DOHH2 (cell line): ENCODE measurements at regions not wholly inside any gene's neighbourhood (a gene's known extent, or its start where the extent isn't known, plus 50 kb on each side); places are given as distances from the start of the nearest gene placed in this dataset.

Experiments
- H3F3A ChIP-seq: fragments of 200-600 bp; sonication (generic), shearing (Covaris generic); 2 replicates; pipeline ENCODE4 v1.6.0; 2016; ENCODE audit warnings: antibody characterized with exemption, mild to moderate bottlenecking; ENCODE audit not compliant: control insufficient read depth, insufficient read depth
- H3K27ac ChIP-seq: fragments of 200-600 bp; sonication (generic); 2 replicates; pipeline ENCODE4 v1.5.1; 2014; ENCODE audit warnings: low read depth, mild to moderate bottlenecking, low read length, moderate library complexity
- H3K27me3 ChIP-seq: fragments of 200-600 bp; sonication (generic); 2 replicates; pipeline ENCODE4 v1.6.1; 2014; ENCODE audit warnings: mild to moderate bottlenecking, low read length, mixed read lengths; ENCODE audit not compliant: control insufficient read depth
- H3K36me3 ChIP-seq: fragments of 200-600 bp; sonication (generic); 2 replicates; pipeline ENCODE4 v1.6.1; 2014; ENCODE audit warnings: mild to moderate bottlenecking, low read length, moderate library complexity, mixed read lengths; ENCODE audit not compliant: control insufficient read depth
- H3K4me1 ChIP-seq: fragments of 200-600 bp; sonication (generic); 2 replicates; pipeline ENCODE4 v1.6.1; 2014; ENCODE audit warnings: mild to moderate bottlenecking, low read length, mixed read lengths; ENCODE audit not compliant: control insufficient read depth
- H3K4me2 ChIP-seq: fragments of 200-600 bp; sonication (generic); 2 replicates; pipeline ENCODE4 v1.6.0; 2014; ENCODE audit warnings: mild to moderate bottlenecking, low read length, moderate library complexity
- H3K4me3 ChIP-seq: fragments of 200-600 bp; sonication (generic); 2 replicates; pipeline ENCODE4 v1.5.1; 2014; ENCODE audit warnings: mild to moderate bottlenecking, low read length, mixed read lengths
- H3K79me2 ChIP-seq: fragments of 200-600 bp; sonication (generic); 2 replicates; pipeline ENCODE4 v1.6.1; 2014; ENCODE audit warnings: mild to moderate bottlenecking, low read length, mixed read lengths; ENCODE audit not compliant: control insufficient read depth
- H3K9me2 ChIP-seq: fragments of 200-600 bp; sonication (generic); replicated peaks from 2 replicates; pipeline ENCODE4 v1.6.1; 2014; ENCODE audit warnings: mild to moderate bottlenecking, low read length, mixed read lengths; ENCODE audit not compliant: control insufficient read depth
- H3K9me3 ChIP-seq: fragments of 200-600 bp; sonication (generic); 2 replicates; pipeline ENCODE4 v1.6.1; 2014; ENCODE audit warnings: antibody characterized with exemption, low read length, mixed read lengths; ENCODE audit not compliant: control insufficient read depth, insufficient read depth
- H4K20me1 ChIP-seq: fragments of 200-600 bp; sonication (generic); 2 replicates; pipeline ENCODE4 v1.6.0; 2014; ENCODE audit warnings: low read depth, mild to moderate bottlenecking, antibody characterized with exemption, low read length, moderate library complexity; ENCODE audit not compliant: control insufficient read depth, insufficient read depth
- CTCF ChIP-seq: fragments of 200-600 bp; sonication (generic); IDR thresholded peaks from one replicate; pipeline ENCODE4 v1.5.1; 2014; ENCODE audit warnings: antibody characterized with exemption, mild to moderate bottlenecking, low read depth, low read length; ENCODE audit not compliant: poor library complexity, severe bottlenecking
- EZH2phosphoT487 ChIP-seq: fragments of 200-600 bp; sonication (generic); IDR thresholded peaks from 2 replicates; pipeline ENCODE4 v1.6.1; 2017; ENCODE audit warnings: borderline replicate concordance, mild to moderate bottlenecking, antibody characterized with exemption, low read length, moderate library complexity, mixed read lengths

GRCh38 chr6:109311471-109311870 is 70.8 kb downstream of the CD164 start:
- no peak overlapping the region for H3K27ac ChIP-seq
- no peaks in the 10 kb centered on the region for H3K79me2 ChIP-seq
- H3K36me3 ChIP-seq: no peaks in the 10 kb centered on the region
- no peaks in the 10 kb centered on the region for H3K9me2 ChIP-seq
- TF ChIP-seq CTCF (no peak), EZH2phosphoT487 (no peak)
- no peaks in the 10 kb centered on the region for H4K20me1 ChIP-seq
- H3K4me3 ChIP-seq: no peak overlapping the region
- H3K4me2 ChIP-seq: no peak overlapping the region
- H3K4me1 ChIP-seq: no peaks in the 10 kb centered on the region
- H3K9me3 ChIP-seq: no peaks in the 10 kb centered on the region
- peaks cover under 1% of the 10 kb centered on the region; the same call in 1 of the 2 replicates for H3K27me3 ChIP-seq
- no peaks in the 10 kb centered on the region for H3F3A ChIP-seq

DNA sequence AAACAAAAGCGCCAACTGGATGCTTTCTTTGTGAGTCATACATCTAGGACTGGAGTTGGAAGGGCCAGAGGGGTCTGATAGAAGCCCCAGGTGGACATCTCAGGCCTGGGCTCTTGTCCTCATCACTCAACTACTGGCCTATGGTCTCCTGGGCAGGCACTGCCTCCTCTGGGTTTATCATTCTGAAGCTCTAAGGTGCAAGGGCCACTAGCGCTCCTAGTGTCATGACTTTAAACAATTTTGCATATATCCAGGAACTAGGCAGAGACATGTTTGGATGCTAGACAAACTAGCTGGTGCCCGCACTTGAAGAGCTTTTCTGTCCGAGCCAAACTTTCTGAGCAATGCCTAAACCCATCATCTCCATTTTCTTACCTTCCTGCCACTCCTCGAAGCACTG is 72.3 kb downstream of the CD164 start:
- TF ChIP-seq CTCF (no peak), EZH2phosphoT487 (no peak)
- Histone ChIP-seq H3K79me2 (no peaks in the 10 kb centered on the region), H3K27me3 (no peaks in the 10 kb centered on the region; the same call in 1 of the 2 replicates), H3K27ac (no peak overlapping the region), H3K9me2 (no peaks in the 10 kb centered on the region), H3F3A (no peaks in the 10 kb centered on the region), H3K4me1 (peaks cover 9% of the 10 kb centered on the region), H4K20me1 (no peaks in the 10 kb centered on the region), H3K36me3 (no peaks in the 10 kb centered on the region), H3K4me3 (no peak overlapping the region), H3K9me3 (no peaks in the 10 kb centered on the region), H3K4me2 (no peak overlapping the region)

- H3K9me3 ChIP-seq: no peaks in the 10 kb centered on the region
- peaks cover 26% of the 10 kb centered on the region for H3K4me1 ChIP-seq
- no peak overlapping the region for H3K27ac ChIP-seq
- no peaks in the 10 kb centered on the region for H3K9me2 ChIP-seq
- H3K36me3 ChIP-seq: no peaks in the 10 kb centered on the region
- TF ChIP-seq EZH2phosphoT487 (no peak), CTCF (no peak)
- H3F3A ChIP-seq: no peaks in the 10 kb centered on the region
- no peaks in the 10 kb centered on the region; the same call in 1 of the 2 replicates for H3K27me3 ChIP-seq
- H3K79me2 ChIP-seq: no peaks in the 10 kb centered on the region
- no peaks in the 10 kb centered on the region for H4K20me1 ChIP-seq
- no peak overlapping the region for H3K4me2 ChIP-seq
- no peak overlapping the region for H3K4me3 ChIP-seq
Observed at GRCh38 chr6:109308018-109308492, 74.2 kb downstream of the CD164 start.
